ENCODE measurements at regions not wholly inside any gene's neighbourhood (a gene's known extent, or its start where the extent isn't known, plus 50 kb on each side); places are given as distances from the start of the nearest gene placed in this dataset.
"Not testable (repeated sequence)": the region's sequence is repeated elsewhere in the genome, so short reads cannot be mapped to it uniquely, and the experiment has no call there.

GRCh38 chr12:84446478-84446877 lies 466.1 kb downstream of the SLC6A15 start:
- not testable (repeated sequence) for H3K4me1 ChIP-seq (ENCODE audit: control insufficient read depth, low read depth, low read length); H4K5ac ChIP-seq (ENCODE audit: low read length); H2BK5ac ChIP-seq (ENCODE audit: low read length); H3K27me3 ChIP-seq (ENCODE audit: insufficient read depth, low read length, poor library complexity); H3K23ac ChIP-seq (ENCODE audit: low read length); H3K79me1 ChIP-seq (ENCODE audit: low read length); H3K9ac ChIP-seq (ENCODE audit: low read length); H3K56ac ChIP-seq (ENCODE audit: low read length); H3K4me2 ChIP-seq (ENCODE audit: low read length); H4K8ac ChIP-seq (ENCODE audit: low read depth, low read length); H3K4me3 ChIP-seq (ENCODE audit: low read length); H3K4ac ChIP-seq (ENCODE audit: low read depth, low read length); H3K36me3 ChIP-seq (ENCODE audit: control insufficient read depth, insufficient read depth, low read length); H2BK120ac ChIP-seq (ENCODE audit: low read depth, low read length); H3K79me2 ChIP-seq (ENCODE audit: control insufficient read depth, insufficient read depth, low read length); H2AK5ac ChIP-seq (ENCODE audit: low read length); H3K18ac ChIP-seq (ENCODE audit: low read length); H2BK15ac ChIP-seq (replicated peaks; ENCODE audit: low read depth); H3K27ac ChIP-seq (ENCODE audit: low read depth, low read length)
- WGBS (ENCODE audit: extremely low coverage, insufficient coverage, low lambda C conversion rate): no CpG with 5 or more reads among the region's 3 CpGs
- DNase-seq: peak; percentile 19

GRCh38 chr12:84436134-84436533 lies 476.5 kb downstream of the SLC6A15 start:
- Histone ChIP-seq H2BK120ac (ENCODE audit: low read depth, low read length) (no peak overlapping the region), H3K79me1 (ENCODE audit: low read length) (no peaks in the 10 kb centered on the region), H4K5ac (ENCODE audit: low read length) (no peak overlapping the region), H3K4ac (ENCODE audit: low read depth, low read length) (no peak overlapping the region), H3K9ac (ENCODE audit: low read length) (no peak overlapping the region), H3K18ac (ENCODE audit: low read length) (no peak overlapping the region), H3K79me2 (ENCODE audit: control insufficient read depth, insufficient read depth, low read length) (no peaks in the 10 kb centered on the region), H2BK15ac (replicated peaks; ENCODE audit: low read depth) (no peak overlapping the region), H2BK5ac (ENCODE audit: low read length) (no peak overlapping the region), H3K36me3 (ENCODE audit: control insufficient read depth, insufficient read depth, low read length) (no peaks in the 10 kb centered on the region), H3K4me1 (ENCODE audit: control insufficient read depth, low read depth, low read length) (no peaks in the 10 kb centered on the region), H3K4me2 (ENCODE audit: low read length) (no peak overlapping the region), H3K27me3 (ENCODE audit: insufficient read depth, low read length, poor library complexity) (no peaks in the 10 kb centered on the region), H2AK5ac (ENCODE audit: low read length) (no peak overlapping the region), H3K23ac (ENCODE audit: low read length) (no peak overlapping the region), H3K56ac (ENCODE audit: low read length) (no peak overlapping the region), H4K8ac (ENCODE audit: low read depth, low read length) (no peak overlapping the region), H3K4me3 (ENCODE audit: low read length) (no peak overlapping the region), H3K27ac (ENCODE audit: low read depth, low read length) (no peak overlapping the region)
- DNase-seq: no peak
- no CpG with 5 or more reads among the region's 1 CpG for WGBS (ENCODE audit: extremely low coverage, insufficient coverage, low lambda C conversion rate)

GRCh38 chr12:84435682-84436081 lies 476.9 kb downstream of the SLC6A15 start:
- Histone ChIP-seq H3K4ac (ENCODE audit: low read depth, low read length) (no peak overlapping the region), H3K36me3 (ENCODE audit: control insufficient read depth, insufficient read depth, low read length) (no peaks in the 10 kb centered on the region), H2BK5ac (ENCODE audit: low read length) (no peak overlapping the region), H3K4me2 (ENCODE audit: low read length) (no peak overlapping the region), H3K4me3 (ENCODE audit: low read length) (no peak overlapping the region), H3K27me3 (ENCODE audit: insufficient read depth, low read length, poor library complexity) (no peaks in the 10 kb centered on the region), H2BK120ac (ENCODE audit: low read depth, low read length) (no peak overlapping the region), H3K79me1 (ENCODE audit: low read length) (no peaks in the 10 kb centered on the region), H2AK5ac (ENCODE audit: low read length) (no peak overlapping the region), H3K79me2 (ENCODE audit: control insufficient read depth, insufficient read depth, low read length) (no peaks in the 10 kb centered on the region), H2BK15ac (replicated peaks; ENCODE audit: low read depth) (no peak overlapping the region), H3K23ac (ENCODE audit: low read length) (no peak overlapping the region), H4K8ac (ENCODE audit: low read depth, low read length) (no peak overlapping the region), H3K9ac (ENCODE audit: low read length) (no peak overlapping the region), H3K27ac (ENCODE audit: low read depth, low read length) (no peak overlapping the region), H3K18ac (ENCODE audit: low read length) (no peak overlapping the region), H3K4me1 (ENCODE audit: control insufficient read depth, low read depth, low read length) (no peaks in the 10 kb centered on the region), H3K56ac (ENCODE audit: low read length) (no peak overlapping the region), H4K5ac (ENCODE audit: low read length) (no peak overlapping the region)
- WGBS (ENCODE audit: extremely low coverage, insufficient coverage, low lambda C conversion rate): no CpG with 5 or more reads among the region's 2 CpGs
- DNase-seq: peak; percentile 3

GRCh38 chr12:84422340-84422739 lies 490.3 kb downstream of the SLC6A15 start:
- Histone ChIP-seq H3K4me3 (ENCODE audit: low read length) (no peak overlapping the region), H3K27ac (ENCODE audit: low read depth, low read length) (no peak overlapping the region), H4K5ac (ENCODE audit: low read length) (no peak overlapping the region), H3K4me1 (ENCODE audit: control insufficient read depth, low read depth, low read length) (no peaks in the 10 kb centered on the region), H3K79me1 (ENCODE audit: low read length) (no peaks in the 10 kb centered on the region), H3K36me3 (ENCODE audit: control insufficient read depth, insufficient read depth, low read length) (no peaks in the 10 kb centered on the region), H3K27me3 (ENCODE audit: insufficient read depth, low read length, poor library complexity) (no peaks in the 10 kb centered on the region), H3K4me2 (ENCODE audit: low read length) (no peak overlapping the region), H4K8ac (ENCODE audit: low read depth, low read length) (no peak overlapping the region), H2BK15ac (replicated peaks; ENCODE audit: low read depth) (no peak overlapping the region), H3K18ac (ENCODE audit: low read length) (no peak overlapping the region), H2BK120ac (ENCODE audit: low read depth, low read length) (no peak overlapping the region), H2BK5ac (ENCODE audit: low read length) (no peak overlapping the region), H3K23ac (ENCODE audit: low read length) (no peak overlapping the region), H2AK5ac (ENCODE audit: low read length) (no peak overlapping the region), H3K4ac (ENCODE audit: low read depth, low read length) (no peak overlapping the region), H3K79me2 (ENCODE audit: control insufficient read depth, insufficient read depth, low read length) (no peaks in the 10 kb centered on the region), H3K56ac (ENCODE audit: low read length) (no peak overlapping the region), H3K9ac (ENCODE audit: low read length) (no peak overlapping the region)
- no peak for DNase-seq
- WGBS (ENCODE audit: extremely low coverage, insufficient coverage, low lambda C conversion rate): no CpG with 5 or more reads among the region's 2 CpGs

GRCh38 chr12:84421103-84421502 lies 491.5 kb downstream of the SLC6A15 start:
- Histone ChIP-seq H3K4ac (ENCODE audit: low read depth, low read length) (no peak overlapping the region), H3K36me3 (ENCODE audit: control insufficient read depth, insufficient read depth, low read length) (no peaks in the 10 kb centered on the region), H4K8ac (ENCODE audit: low read depth, low read length) (no peak overlapping the region), H3K4me1 (ENCODE audit: control insufficient read depth, low read depth, low read length) (no peaks in the 10 kb centered on the region), H3K79me1 (ENCODE audit: low read length) (no peaks in the 10 kb centered on the region), H3K79me2 (ENCODE audit: control insufficient read depth, insufficient read depth, low read length) (no peaks in the 10 kb centered on the region), H3K18ac (ENCODE audit: low read length) (no peak overlapping the region), H3K4me3 (ENCODE audit: low read length) (no peak overlapping the region), H3K4me2 (ENCODE audit: low read length) (no peak overlapping the region), H4K5ac (ENCODE audit: low read length) (no peak overlapping the region), H3K9ac (ENCODE audit: low read length) (no peak overlapping the region), H2BK5ac (ENCODE audit: low read length) (no peak overlapping the region), H3K27ac (ENCODE audit: low read depth, low read length) (no peak overlapping the region), H3K27me3 (ENCODE audit: insufficient read depth, low read length, poor library complexity) (no peaks in the 10 kb centered on the region), H2AK5ac (ENCODE audit: low read length) (no peak overlapping the region), H3K23ac (ENCODE audit: low read length) (no peak overlapping the region), H2BK120ac (ENCODE audit: low read depth, low read length) (no peak overlapping the region), H3K56ac (ENCODE audit: low read length) (no peak overlapping the region), H2BK15ac (replicated peaks; ENCODE audit: low read depth) (no peak overlapping the region)
- no peak for DNase-seq

- Histone ChIP-seq H2BK15ac (replicated peaks; ENCODE audit: low read depth) (no peak overlapping the region), H3K9ac (ENCODE audit: low read length) (no peak overlapping the region), H3K18ac (ENCODE audit: low read length) (no peak overlapping the region), H3K27ac (ENCODE audit: low read depth, low read length) (no peak overlapping the region), H3K4me2 (ENCODE audit: low read length) (no peak overlapping the region), H3K4me1 (ENCODE audit: control insufficient read depth, low read depth, low read length) (no peaks in the 10 kb centered on the region), H2BK120ac (ENCODE audit: low read depth, low read length) (no peak overlapping the region), H3K27me3 (ENCODE audit: insufficient read depth, low read length, poor library complexity) (no peaks in the 10 kb centered on the region), H4K5ac (ENCODE audit: low read length) (no peak overlapping the region), H3K4ac (ENCODE audit: low read depth, low read length) (no peak overlapping the region), H3K79me1 (ENCODE audit: low read length) (no peaks in the 10 kb centered on the region), H2BK5ac (ENCODE audit: low read length) (no peak overlapping the region), H3K4me3 (ENCODE audit: low read length) (no peak overlapping the region), H2AK5ac (ENCODE audit: low read length) (no peak overlapping the region), H3K23ac (ENCODE audit: low read length) (no peak overlapping the region), H3K36me3 (ENCODE audit: control insufficient read depth, insufficient read depth, low read length) (no peaks in the 10 kb centered on the region), H3K79me2 (ENCODE audit: control insufficient read depth, insufficient read depth, low read length) (no peaks in the 10 kb centered on the region), H3K56ac (ENCODE audit: low read length) (no peak overlapping the region), H4K8ac (ENCODE audit: low read depth, low read length) (no peak overlapping the region)
- no peak for DNase-seq
- no CpG with 5 or more reads among the region's 1 CpG for WGBS (ENCODE audit: extremely low coverage, insufficient coverage, low lambda C conversion rate)
Measured at GRCh38 chr12:84416626-84417025, 496.0 kb downstream of the SLC6A15 start.
